Tibial nerve (tissue), 4 donors: ENCODE measurements at regions not wholly inside any gene's neighbourhood (a gene's known extent, or its start where the extent isn't known, plus 50 kb on each side); places are given as distances from the start of the nearest gene placed in this dataset.
"Not testable (repeated sequence)": the region's sequence is repeated elsewhere in the genome, so short reads cannot be mapped to it uniquely, and the experiment has no call there.

Experiments
- CTCF ChIP-seq, 5 experiments: fragments of 200-600 bp in 3 of 5; fragments of 450-650 bp in 2 of 5; sonication (generic) in 3 of 5; IDR thresholded peaks; one replicate each; pipeline ENCODE4 v1.5.1; 2016 to 2019; ENCODE audit warnings: antibody characterized with exemption in 5 of 5, mild to moderate bottlenecking in 3 of 5, moderate library complexity in 2 of 5
- EP300 ChIP-seq, 2 donors: sonication (generic); formaldehyde crosslinking; IDR thresholded peaks; one replicate each; pipeline ENCODE4 v1.6.1; 2017; ENCODE audit warnings: antibody characterized with exemption in 2 of 2, mild to moderate bottlenecking in 1 of 2

DNA sequence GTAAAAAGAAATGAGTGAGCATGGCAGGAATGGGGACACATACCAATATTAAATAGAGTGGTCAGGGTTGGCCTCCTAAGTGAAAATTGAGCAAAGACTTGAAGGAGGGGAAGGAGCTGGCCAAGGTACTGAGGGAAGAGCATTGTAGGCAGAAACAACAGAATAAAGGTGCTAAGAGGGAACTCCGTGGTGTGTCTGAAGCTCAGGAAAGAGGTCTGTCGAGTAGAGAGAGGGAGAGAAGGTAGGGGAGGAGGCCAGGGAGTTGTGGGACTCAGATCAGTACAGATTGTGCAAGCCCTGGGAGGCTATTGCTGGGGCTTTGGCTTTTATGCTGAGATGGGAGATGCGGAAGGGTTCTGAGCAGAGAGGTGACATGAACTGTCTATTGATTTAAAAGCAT, 664.7 kb downstream of the SPATA31A6 start:
- TF ChIP-seq EP300, CTCF (IDR thresholded peaks at IDR 0.05): not testable (repeated sequence)
